ENCODE measurements at regions not wholly inside any gene's neighbourhood (a gene's known extent, or its start where the extent isn't known, plus 50 kb on each side); places are given as distances from the start of the nearest gene placed in this dataset.

DNA sequence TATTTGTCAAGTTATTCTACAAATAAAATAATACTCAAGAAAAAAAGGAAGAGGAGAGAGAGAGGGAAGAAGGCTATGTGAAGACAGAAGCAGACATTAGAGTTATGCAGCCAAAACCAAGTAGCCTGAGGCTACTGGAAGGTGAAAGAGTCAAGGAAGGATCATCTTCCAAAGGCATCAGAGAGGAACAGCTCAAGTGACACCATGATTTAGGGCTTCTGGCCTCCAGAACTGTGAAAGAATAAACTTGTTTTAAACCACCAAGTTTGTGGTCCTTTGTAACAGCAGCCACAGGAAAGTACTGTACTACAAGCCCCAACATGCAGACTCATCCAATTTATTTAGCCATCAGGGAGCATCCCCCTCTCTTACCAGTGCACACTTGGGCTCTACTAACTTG is 788.5 kb upstream of the LRRTM1 start:
- TF ChIP-seq, protein P1, sequence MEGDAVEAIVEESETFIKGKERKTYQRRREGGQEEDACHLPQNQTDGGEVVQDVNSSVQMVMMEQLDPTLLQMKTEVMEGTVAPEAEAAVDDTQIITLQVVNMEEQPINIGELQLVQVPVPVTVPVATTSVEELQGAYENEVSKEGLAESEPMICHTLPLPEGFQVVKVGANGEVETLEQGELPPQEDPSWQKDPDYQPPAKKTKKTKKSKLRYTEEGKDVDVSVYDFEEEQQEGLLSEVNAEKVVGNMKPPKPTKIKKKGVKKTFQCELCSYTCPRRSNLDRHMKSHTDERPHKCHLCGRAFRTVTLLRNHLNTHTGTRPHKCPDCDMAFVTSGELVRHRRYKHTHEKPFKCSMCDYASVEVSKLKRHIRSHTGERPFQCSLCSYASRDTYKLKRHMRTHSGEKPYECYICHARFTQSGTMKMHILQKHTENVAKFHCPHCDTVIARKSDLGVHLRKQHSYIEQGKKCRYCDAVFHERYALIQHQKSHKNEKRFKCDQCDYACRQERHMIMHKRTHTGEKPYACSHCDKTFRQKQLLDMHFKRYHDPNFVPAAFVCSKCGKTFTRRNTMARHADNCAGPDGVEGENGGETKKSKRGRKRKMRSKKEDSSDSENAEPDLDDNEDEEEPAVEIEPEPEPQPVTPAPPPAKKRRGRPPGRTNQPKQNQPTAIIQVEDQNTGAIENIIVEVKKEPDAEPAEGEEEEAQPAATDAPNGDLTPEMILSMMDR (IDR thresholded peaks at IDR 0.05; ENCODE audit: control insufficient read depth, insufficient read depth, low read depth, low read length, missing control alignments), result no peak
- DNase-seq (ENCODE audit: low read depth), result no peak
- no peak overlapping the region for H3K4me3 ChIP-seq (ENCODE audit: control insufficient read depth, low read depth, low read length)

DNA sequence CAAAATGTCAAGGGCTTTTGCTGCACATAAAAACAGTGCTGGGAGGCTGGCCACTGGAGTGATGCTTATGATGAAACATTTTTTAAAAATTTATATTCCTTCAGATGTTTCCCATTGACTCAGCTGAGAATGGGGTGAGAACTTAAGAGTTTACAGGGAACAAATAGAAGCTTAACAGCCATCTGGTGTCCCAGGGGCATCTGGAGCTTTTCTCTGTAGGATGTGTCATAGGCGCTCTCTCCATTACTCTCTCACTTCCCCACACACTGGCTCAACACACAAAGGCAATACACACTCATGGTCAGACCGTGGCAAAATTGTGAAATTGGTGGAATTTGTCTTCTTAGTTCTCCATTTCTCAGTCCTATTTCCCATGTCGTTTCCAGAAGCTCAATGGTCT is 783.1 kb upstream of the LRRTM1 start:
- no peak for DNase-seq (ENCODE audit: low read depth)
- TF ChIP-seq, protein P1 (IDR thresholded peaks at IDR 0.05; ENCODE audit: control insufficient read depth, insufficient read depth, low read depth, low read length, missing control alignments), result no peak
- no peak overlapping the region for H3K4me3 ChIP-seq (ENCODE audit: control insufficient read depth, low read depth, low read length)

DNA sequence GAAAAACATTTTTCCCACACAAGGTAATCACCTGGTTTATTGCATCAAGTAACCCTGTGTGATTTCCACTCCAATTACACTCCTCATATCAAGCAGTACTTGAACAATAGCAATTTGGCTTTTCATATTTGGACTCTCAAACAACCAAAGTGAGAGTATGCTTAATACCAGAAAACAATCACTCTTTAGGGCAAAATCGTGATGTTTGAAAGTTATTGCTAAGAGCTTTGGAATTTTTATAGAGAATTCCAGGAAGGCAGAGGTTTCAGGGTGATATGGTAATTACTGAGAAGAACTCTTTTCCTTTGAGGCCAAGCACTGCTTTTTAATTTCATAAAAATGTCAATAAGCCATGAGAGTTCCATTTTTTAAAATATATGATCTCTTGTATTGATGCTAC is 779.5 kb upstream of the LRRTM1 start:
- H3K4me3 ChIP-seq (ENCODE audit: control insufficient read depth, low read depth, low read length), result no peak overlapping the region
- TF ChIP-seq, protein P1 (IDR thresholded peaks at IDR 0.05; ENCODE audit: control insufficient read depth, insufficient read depth, low read depth, low read length, missing control alignments), result no peak
- no peak for DNase-seq (ENCODE audit: low read depth)

DNA sequence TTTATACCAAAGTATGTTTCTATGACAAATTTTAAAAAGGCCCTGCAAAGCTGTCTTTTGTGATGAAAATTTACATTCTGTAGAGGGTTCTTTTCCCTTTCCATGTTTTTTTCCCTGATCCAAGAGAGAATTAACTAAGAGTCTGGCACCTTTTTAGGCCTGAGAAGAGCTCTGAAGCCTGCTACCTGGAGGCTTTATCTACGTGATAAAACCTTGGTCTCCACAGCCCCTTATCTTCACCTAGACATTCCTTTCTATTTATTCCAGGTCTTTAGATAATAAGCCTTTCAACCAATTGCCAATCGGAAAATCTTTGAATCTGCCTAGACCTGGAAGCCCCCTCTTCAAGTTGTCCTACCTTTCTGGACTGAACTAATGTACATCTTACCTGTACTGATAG is 774.1 kb upstream of the LRRTM1 start:
- H3K4me3 ChIP-seq (ENCODE audit: control insufficient read depth, low read depth, low read length), result no peak overlapping the region
- TF ChIP-seq, protein P1 (IDR thresholded peaks at IDR 0.05; ENCODE audit: control insufficient read depth, insufficient read depth, low read depth, low read length, missing control alignments), result no peak
- no peak for DNase-seq (ENCODE audit: low read depth)

DNA sequence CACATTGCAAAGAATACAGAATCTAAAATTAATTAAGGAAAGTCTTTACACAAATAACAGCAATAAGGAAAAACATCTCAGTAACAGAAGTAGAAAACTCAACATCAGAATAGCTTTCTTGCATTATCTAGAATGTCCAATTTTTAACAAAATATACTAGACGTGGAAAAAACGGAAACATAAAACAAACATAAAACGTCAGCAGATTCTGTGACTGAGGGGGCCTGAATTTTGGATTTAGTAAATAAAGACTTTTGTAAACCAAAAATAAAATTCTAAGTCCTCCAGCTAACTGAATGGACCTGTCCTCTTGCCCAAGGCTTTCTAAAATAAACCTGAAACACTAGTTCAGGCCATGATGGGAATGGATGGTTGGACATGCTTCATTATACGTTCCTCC is 773.5 kb upstream of the LRRTM1 start:
- no peak overlapping the region for H3K4me3 ChIP-seq (ENCODE audit: control insufficient read depth, low read depth, low read length)
- no peak for DNase-seq (ENCODE audit: low read depth)
- TF ChIP-seq, protein P1 (IDR thresholded peaks at IDR 0.05; ENCODE audit: control insufficient read depth, insufficient read depth, low read depth, low read length, missing control alignments), result no peak

DNA sequence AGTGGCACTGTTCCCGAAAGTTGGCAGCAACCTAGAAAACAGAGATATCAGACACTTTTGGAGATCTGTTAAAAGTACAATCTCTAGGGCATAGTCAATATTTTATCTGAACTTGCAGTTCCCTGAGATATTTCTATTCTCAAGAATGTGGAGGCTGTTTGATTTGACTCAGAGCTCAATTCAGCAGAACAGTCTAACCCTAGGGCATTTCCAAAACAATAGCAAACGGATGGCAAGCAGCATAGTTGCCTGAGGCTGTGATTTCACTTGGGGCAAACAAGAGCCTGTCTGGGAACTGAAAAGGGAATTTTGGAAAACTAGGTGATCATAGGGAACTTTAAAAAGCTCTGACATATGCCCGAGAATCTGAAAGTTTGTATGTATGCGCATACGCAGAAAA is 772.8 kb upstream of the LRRTM1 start:
- no peak for DNase-seq (ENCODE audit: low read depth)

More for the DNA sequence above, 772.8 kb upstream of the LRRTM1 start:
- TF ChIP-seq, protein P1 (IDR thresholded peaks at IDR 0.05; ENCODE audit: control insufficient read depth, insufficient read depth, low read depth, low read length, missing control alignments), result no peak
- no peak overlapping the region for H3K4me3 ChIP-seq (ENCODE audit: control insufficient read depth, low read depth, low read length)
